Subcutaneous abdominal adipose tissue (tissue), 5 donors: ENCODE measurements at regions not wholly inside any gene's neighbourhood (a gene's known extent, or its start where the extent isn't known, plus 50 kb on each side); places are given as distances from the start of the nearest gene placed in this dataset.
"Not testable (repeated sequence)": the region's sequence is repeated elsewhere in the genome, so short reads cannot be mapped to it uniquely, and the experiment has no call there.

Experiments used
- H3K27ac ChIP-seq: one replicate; pipeline ENCODE4 v1.7.0; 2013; ENCODE audit warnings: low read depth, mild to moderate bottlenecking, inconsistent platforms, low read length, moderate library complexity
- H3K27me3 ChIP-seq, 5 donors: one replicate each; pipeline ENCODE4 v1.7.0; 2013; ENCODE audit warnings: low read length in 5 of 5, inconsistent platforms in 1 of 5; ENCODE audit not compliant: control insufficient read depth in 5 of 5, insufficient read depth in 4 of 5
- H3K36me3 ChIP-seq, 5 donors: one replicate each; pipeline ENCODE4 v1.7.0; 2013; ENCODE audit warnings: low read length in 5 of 5; ENCODE audit not compliant: control insufficient read depth in 5 of 5, insufficient read depth in 5 of 5
- H3K4me1 ChIP-seq, 5 donors: one replicate each; pipeline ENCODE4 v1.7.0; 2013; ENCODE audit warnings: low read length in 5 of 5, mild to moderate bottlenecking in 3 of 5, moderate library complexity in 1 of 5; ENCODE audit not compliant: control insufficient read depth in 5 of 5, insufficient read depth in 5 of 5
- H3K4me3 ChIP-seq, 5 donors: one replicate each; pipeline ENCODE4 v1.7.0; 2013; ENCODE audit warnings: low read length in 5 of 5, low read depth in 1 of 5
- H3K9ac ChIP-seq, 5 donors: one replicate each; pipeline ENCODE4 v1.7.0; 2013; ENCODE audit warnings: low read length in 5 of 5, mild to moderate bottlenecking in 4 of 5, moderate library complexity in 3 of 5
- H3K9me3 ChIP-seq, 5 donors: one replicate each; pipeline ENCODE4 v1.7.0; 2013; ENCODE audit warnings: low read length in 5 of 5; ENCODE audit not compliant: control insufficient read depth in 5 of 5
- donor health status: healthy.
- donor health status: healthy.
- donor health status: healthy.
- donor health status: healthy.
- donor health status: healthy.

GRCh38 chr20:29119684-29120083 lies 2137.8 kb upstream of the DEFB115 start:
- H3K36me3 ChIP-seq, H3K4me3 ChIP-seq, H3K4me1 ChIP-seq, H3K27me3 ChIP-seq, H3K27ac ChIP-seq, H3K9ac ChIP-seq: not testable (repeated sequence)
- H3K9me3 ChIP-seq: peaks cover 0 to 11% (median 3%) of the 10 kb centered on the region in 5 donors

- H3K9ac ChIP-seq, H3K27ac ChIP-seq, H3K36me3 ChIP-seq, H3K4me1 ChIP-seq, H3K27me3 ChIP-seq, H3K4me3 ChIP-seq: not testable (repeated sequence)
- peaks cover 0 to 11% (median 3%) of the 10 kb centered on the region in 5 donors for H3K9me3 ChIP-seq
These were observed 2137.4 kb upstream of the DEFB115 start for GRCh38 chr20:29120088-29120487.

- H3K9me3 ChIP-seq: peaks cover 0 to 11% (median 3%) of the 10 kb centered on the region in 5 donors
- not testable (repeated sequence) for H3K27ac ChIP-seq, H3K27me3 ChIP-seq, H3K4me1 ChIP-seq, H3K9ac ChIP-seq, H3K4me3 ChIP-seq, H3K36me3 ChIP-seq
These were observed 2136.9 kb upstream of the DEFB115 start for GRCh38 chr20:29120575-29120974.

GRCh38 chr20:29122784-29123183 lies 2134.7 kb upstream of the DEFB115 start:
- not testable (repeated sequence) for H3K9ac ChIP-seq, H3K4me3 ChIP-seq, H3K4me1 ChIP-seq, H3K36me3 ChIP-seq, H3K27me3 ChIP-seq, H3K27ac ChIP-seq
- peaks cover 0 to 11% (median 3%) of the 10 kb centered on the region in 5 donors for H3K9me3 ChIP-seq

GRCh38 chr20:29123861-29124260 lies 2133.6 kb upstream of the DEFB115 start:
- H3K4me1 ChIP-seq: no peaks in the 10 kb centered on the region
- H3K36me3 ChIP-seq: no peaks in the 10 kb centered on the region
- no peak overlapping the region for H3K4me3 ChIP-seq
- H3K27ac ChIP-seq: no peak overlapping the region
- H3K27me3 ChIP-seq: no peaks in the 10 kb centered on the region
- H3K9me3 ChIP-seq: peaks cover 0 to 11% (median 3%) of the 10 kb centered on the region in 5 donors
- H3K9ac ChIP-seq: no peak overlapping the region
